Right lobe of liver (tissue), 6 donors: ENCODE measurements at regions not wholly inside any gene's neighbourhood (a gene's known extent, or its start where the extent isn't known, plus 50 kb on each side); places are given as distances from the start of the nearest gene placed in this dataset.
A peak's percentile ranks its signal among the peaks of the same experiment; 100 is the strongest.

Source experiments
- ATAC-seq, 4 donors: fragments of 200-7000 bp; cut with Tn5 transposase; one replicate each; pipeline ENCODE4 v1.9.1; 2020; ENCODE audit warnings: mild to moderate bottlenecking in 4 of 4, moderate library complexity in 4 of 4
- DNase-seq, 3 donors: peaks; one replicate each; pipeline ENCODE4 v3.0.0-alpha.2; 2020
- H3K27ac ChIP-seq, 3 donors: fragments of 200-600 bp; one replicate each; pipeline ENCODE4 v1.8.0; 2022
- H3K27me3 ChIP-seq, 2 donors: fragments of 200-600 bp; one replicate each; pipeline ENCODE4 v1.8.0; 2022
- H3K36me3 ChIP-seq, 4 donors: fragments of 200-600 bp; sonication (generic) in 1 of 4; one replicate each; pipeline versions ENCODE4 v1.5.1 to v1.8.0; 2017 to 2022; ENCODE audit warnings: control low read depth in 1 of 4
- H3K4me1 ChIP-seq, 4 donors: fragments of 200-600 bp; sonication (generic) in 1 of 4; one replicate each; pipeline versions ENCODE4 v1.5.1 to v1.8.0; 2017 to 2022; ENCODE audit warnings: control low read depth in 1 of 4
- H3K4me3 ChIP-seq, 3 donors: fragments of 200-600 bp; one replicate each; pipeline ENCODE4 v1.8.0; 2022
- H3K9me3 ChIP-seq, 4 donors: fragments of 200-600 bp; sonication (generic) in 1 of 4; one replicate each; pipeline versions ENCODE4 v1.5.1 to v1.8.0; 2017 to 2022; ENCODE audit warnings: control low read depth in 1 of 4
- CTCF ChIP-seq, 4 donors: fragments of 200-600 bp in 3 of 4; fragments of 450-650 bp in 1 of 4; IDR thresholded peaks; one replicate each; pipeline versions ENCODE4 v1.5.1 to v1.8.0; 2016 to 2022; ENCODE audit warnings: antibody characterized with exemption in 4 of 4, mild to moderate bottlenecking in 2 of 4
- POLR2A ChIP-seq: fragments of 450-650 bp; IDR thresholded peaks from one replicate; pipeline ENCODE4 v1.6.1; 2017; ENCODE audit warnings: antibody characterized with exemption, mild to moderate bottlenecking
- WGBS: methylation state at CpG from one replicate; pipeline ENCODE4 v1.1.6; 2018; ENCODE audit warnings: low coverage, low lambda C conversion rate; ENCODE audit not compliant: insufficient coverage; ENCODE audit errors: missing lambda C conversion rate; 5-methylcytosine and 5-hydroxymethylcytosine counted together
- intact Hi-C, 2 donors: fragments of 100-400 bp; cut with DNase I; formaldehyde crosslinking; loops; one replicate each; pipeline versions ENCODE4 v1.11.2 to v1.14.1; 2022
- donor health status: DM: no; HTN: yes; CAD: no.
- donor health status: DM: no; HTN: no; CAD: no.
- donor health status: DM: no; HTN: no; CAD: no.
- donor health status: DM: no; HTN: yes; CAD: no.
- donor health status: DM: no; HTN: yes; CAD: no.

GRCh38 chr2:174668075-174668474 is 70.5 kb upstream of the WIPF1 start:
- Histone ChIP-seq H3K4me3 (no peak overlapping the region), H3K27me3 (no peaks in the 10 kb centered on the region), H3K4me1 (peaks cover 0 to 4% (median 0%) of the 10 kb centered on the region in 4 donors), H3K27ac (no peak overlapping the region), H3K9me3 (no peaks in the 10 kb centered on the region), H3K36me3 (no peaks in the 10 kb centered on the region)
- 73% methylated on average over 7 of the region's 7 CpGs for WGBS
- ATAC-seq (no peak), DNase-seq (no peak)
- TF ChIP-seq POLR2A (no peak), CTCF (IDR thresholded peaks at IDR 0.05) (no peak)
- intact Hi-C loops = no loop called here

GRCh38 chr2:174667250-174667860 is 69.8 kb upstream of the WIPF1 start:
- peak overlapping the region in 1 of 3 donors; percentile 16 for H3K27ac ChIP-seq
- WGBS = 43% methylated on average over 6 of the region's 6 CpGs
- peak; percentile 49 to 66 (median 56) for ATAC-seq

GRCh38 chr2:174666845-174667244 is 69.2 kb upstream of the WIPF1 start:
- no peak for DNase-seq
- no peak for TF ChIP-seq CTCF (IDR thresholded peaks at IDR 0.05)
- no peak for TF ChIP-seq POLR2A
- intact Hi-C loops = no loop called here
- peak overlapping the region in 1 of 3 donors; percentile 16 for H3K27ac ChIP-seq
- ATAC-seq = peak in 1 of 4 donors; percentile 9
- peaks cover 0 to 4% (median 0%) of the 10 kb centered on the region in 4 donors for H3K4me1 ChIP-seq
- WGBS = 64% methylated on average over 5 of the region's 5 CpGs
- H3K36me3 ChIP-seq = no peaks in the 10 kb centered on the region
- no peaks in the 10 kb centered on the region for H3K9me3 ChIP-seq
- H3K4me3 ChIP-seq = no peak overlapping the region
- no peaks in the 10 kb centered on the region for H3K27me3 ChIP-seq

More at GRCh38 chr2:174667250-174667860, 69.8 kb upstream of the WIPF1 start:
- no peak for TF ChIP-seq CTCF (IDR thresholded peaks at IDR 0.05)
- no peak for TF ChIP-seq POLR2A
- Histone ChIP-seq H3K36me3 (no peaks in the 10 kb centered on the region), H3K9me3 (no peaks in the 10 kb centered on the region), H3K4me3 (no peak overlapping the region), H3K27me3 (no peaks in the 10 kb centered on the region), H3K4me1 (peaks cover 0 to 4% (median 0%) of the 10 kb centered on the region in 4 donors)
- peak in 1 of 3 donors; percentile 30 for DNase-seq
- intact Hi-C loops = no loop called here

GRCh38 chr2:174666312-174666711 is 68.7 kb upstream of the WIPF1 start:
- Histone ChIP-seq H3K36me3 (no peaks in the 10 kb centered on the region), H3K4me3 (no peak overlapping the region), H3K27ac (peak overlapping the region in 1 of 3 donors; percentile 16), H3K4me1 (peaks cover 0 to 4% (median 0%) of the 10 kb centered on the region in 4 donors), H3K9me3 (no peaks in the 10 kb centered on the region), H3K27me3 (no peaks in the 10 kb centered on the region)
- intact Hi-C loops = no loop called here
- ATAC-seq = peak; percentile 45 to 70 (median 56)
- DNase-seq = peak in 1 of 3 donors; percentile 18
- TF ChIP-seq CTCF (IDR thresholded peaks at IDR 0.05) (no peak), POLR2A (no peak)
